Heart left ventricle (tissue), 16 donors: ENCODE measurements at regions not wholly inside any gene's neighbourhood (a gene's known extent, or its start where the extent isn't known, plus 50 kb on each side); places are given as distances from the start of the nearest gene placed in this dataset.

Experiments used
- ATAC-seq, 4 donors: fragments of 200-7000 bp; cut with Tn5 transposase; one replicate each; pipeline ENCODE4 v1.9.1; 2020 to 2022; ENCODE audit warnings: moderate library complexity in 4 of 4, mild to moderate bottlenecking in 3 of 4, moderate number of reproducible peaks in 1 of 4
- DNase-seq, 5 donors: peaks; one replicate each; pipeline ENCODE4 v3.0.0-alpha.2; 2020
- H3K27ac ChIP-seq, 12 donors: fragments of 200-600 bp; sonication (generic) in 4 of 12; one replicate each; pipeline versions ENCODE4 v1.5.0 to v1.8.0; 2016 to 2022; ENCODE audit warnings: mild to moderate bottlenecking in 2 of 12
- H3K27me3 ChIP-seq, 9 donors: fragments of 200-600 bp; sonication (generic) in 2 of 9; one replicate each; pipeline versions ENCODE4 v1.5.1 to v1.8.0; 2016 to 2022; ENCODE audit warnings: mild to moderate bottlenecking in 3 of 9
- H3K36me3 ChIP-seq, 9 donors: fragments of 200-600 bp; sonication (generic) in 2 of 9; one replicate each; pipeline versions ENCODE4 v1.5.0 to v1.8.0; 2018 to 2022; ENCODE audit warnings: mild to moderate bottlenecking in 2 of 9
- H3K4me1 ChIP-seq, 12 donors: fragments of 200-600 bp; sonication (generic) in 4 of 12; one replicate each; pipeline versions ENCODE4 v1.5.0 to v1.8.0; 2016 to 2022; ENCODE audit warnings: mild to moderate bottlenecking in 3 of 12
- H3K4me3 ChIP-seq, 12 donors: fragments of 200-600 bp; sonication (generic) in 4 of 12; one replicate each; pipeline versions ENCODE4 v1.5.0 to v1.8.0; 2017 to 2022; ENCODE audit warnings: mild to moderate bottlenecking in 9 of 12, moderate library complexity in 4 of 12
- H3K9me3 ChIP-seq, 12 donors: fragments of 200-600 bp; sonication (generic) in 4 of 12; one replicate each; pipeline versions ENCODE4 v1.5.0 to v1.8.0; 2016 to 2022; ENCODE audit warnings: mild to moderate bottlenecking in 1 of 12
- CTCF ChIP-seq, 12 donors: fragments of 200-600 bp; sonication (generic) in 4 of 12; IDR thresholded peaks; one replicate each; pipeline versions ENCODE4 v1.5.0 to v1.8.0; 2018 to 2022; ENCODE audit warnings: antibody characterized with exemption in 12 of 12, mild to moderate bottlenecking in 5 of 12
- POLR2A ChIP-seq, 2 donors: fragments of 450-650 bp; IDR thresholded peaks; one replicate each; pipeline ENCODE4 v1.6.1; 2017; ENCODE audit warnings: antibody characterized with exemption in 2 of 2, mild to moderate bottlenecking in 2 of 2, moderate library complexity in 2 of 2
- WGBS, 4 donors: extraction: QIAGEN DNeasy Blood & Tissue Kit in 2 of 4; methylation state at CpG; one replicate each; pipeline versions ENCODE4 v1.1.5 to v1.1.7; 2013 to 2018; 5-methylcytosine and 5-hydroxymethylcytosine counted together
- intact Hi-C, 10 donors: fragments of 100-400 bp; cut with DNase I; formaldehyde crosslinking; loops; one replicate each; pipeline versions ENCODE4 v1.11.1 to v1.14.2; 2022
- donor health status: ischemic (EF 13 %, LVEDD 7.1; RV severe dilation, severe dysfunction).
- donor health status: healthy with polysubstance abuse.
- donor health status: DM: no; HTN: yes; CAD: no.
- donor health status: DM: no; HTN: no; CAD: no.
- donor health status: ischemic (EF 25% LVEDD 6.9; RV normal size, moderate dysfunction).
- donor health status: ischemic (EF 25% LVEDD 5.7; RV mildly dilated, moderate dysfunction).
- donor health status: healthy.
- donor health status: DM: yes; HTN: yes; CAD: no.
- donor health status: ischemic (EF 35%, LVEDD 5.7; RV mildly dilated, moderate dysfunction).
- donor health status: nonischemic (EF 11% LVEDD 7.7; RV severe dilation, severe dysfunction).
- donor health status: DM: yes; HTN: yes; CAD: no.
- donor health status: PGD.
- donor health status: ischemic (EF 29% LVEDD 5.4; RV normal size, mild dysfunction).
- donor health status: nonischemic (EF 23%, LVEDD 6.1; RV moderate dilation, normal function).

- Histone ChIP-seq H3K27ac (no peak overlapping the region), H3K4me3 (no peak overlapping the region), H3K27me3 (no peaks in the 10 kb centered on the region), H3K36me3 (no peaks in the 10 kb centered on the region), H3K9me3 (no peaks in the 10 kb centered on the region), H3K4me1 (no peaks in the 10 kb centered on the region)
- no peak for ATAC-seq
- intact Hi-C loops, result loop anchor here in 2 of 10 donors (10.0 kb wide), 3 partner anchors 116 to 406 kb away; no protein-coding TSS in a partner anchor
- TF ChIP-seq POLR2A (IDR thresholded peaks at IDR 0.05), result no peak
- no peak for TF ChIP-seq CTCF (IDR thresholded peaks at IDR 0.05)
- 83 to 86% (median 86%) methylated on average over 5 of the region's 5 CpGs for WGBS, 4 donors
- DNase-seq, result no peak
These were observed 161.6 kb upstream of the CTAGE1 start for GRCh38 chr18:22579271-22579670.

- H3K36me3 ChIP-seq, result no peaks in the 10 kb centered on the region
- no peaks in the 10 kb centered on the region for H3K4me1 ChIP-seq
- no peak for ATAC-seq
- H3K27me3 ChIP-seq, result no peaks in the 10 kb centered on the region
- whole genome bisulfite sequencing, 4 donors, result 77 to 96% (median 91%) methylated on average over 1 of the region's 1 CpG
- no peak overlapping the region for H3K27ac ChIP-seq
- DNase-seq, result no peak
- intact Hi-C loops, result no loop called here
- no peak overlapping the region for H3K4me3 ChIP-seq
- peaks cover 0 to 16% (median 2%) of the 10 kb centered on the region in 12 donors for H3K9me3 ChIP-seq
- TF ChIP-seq POLR2A (IDR thresholded peaks at IDR 0.05), result no peak
- no peak for TF ChIP-seq CTCF (IDR thresholded peaks at IDR 0.05)
These were observed 167.6 kb upstream of the CTAGE1 start for GRCh38 chr18:22585333-22585732.

- Histone ChIP-seq H3K4me3 (no peak overlapping the region), H3K9me3 (peaks cover 0 to 16% (median 2%) of the 10 kb centered on the region in 12 donors), H3K36me3 (no peaks in the 10 kb centered on the region), H3K27me3 (no peaks in the 10 kb centered on the region), H3K27ac (no peak overlapping the region), H3K4me1 (no peaks in the 10 kb centered on the region)
- WGBS, 4 donors, result 81 to 89% (median 85%) methylated on average over 2 of the region's 2 CpGs
- ATAC-seq, result no peak
- intact Hi-C loops, result no loop called here
- TF ChIP-seq POLR2A (IDR thresholded peaks at IDR 0.05), result no peak
- DNase-seq, result no peak
These were observed 168.1 kb upstream of the CTAGE1 start for GRCh38 chr18:22585821-22586220.

- 38 to 61% (median 49%) methylated on average over 1 of the region's 1 CpG for WGBS, 4 donors
- no peak for DNase-seq
- TF ChIP-seq POLR2A (IDR thresholded peaks at IDR 0.05) (no peak), CTCF (IDR thresholded peaks at IDR 0.05) (no peak)
- Histone ChIP-seq H3K4me1 (no peaks in the 10 kb centered on the region), H3K27me3 (no peaks in the 10 kb centered on the region), H3K9me3 (peaks cover 0 to 16% (median 2%) of the 10 kb centered on the region in 12 donors), H3K36me3 (no peaks in the 10 kb centered on the region), H3K27ac (no peak overlapping the region), H3K4me3 (no peak overlapping the region)
- no peak for ATAC-seq
- intact Hi-C loops, result loop anchor here in 1 of 10 donors (10.0 kb wide), 1 partner anchor 114 kb away; no protein-coding TSS in a partner anchor
These were observed 173.5 kb upstream of the CTAGE1 start for GRCh38 chr18:22591222-22591621.

GRCh38 chr18:22594155-22594690, 176.5 kb upstream of the CTAGE1 start:
- Histone ChIP-seq H3K36me3 (no peaks in the 10 kb centered on the region), H3K27ac (no peak overlapping the region), H3K9me3 (no peaks in the 10 kb centered on the region), H3K4me3 (no peak overlapping the region), H3K4me1 (no peaks in the 10 kb centered on the region), H3K27me3 (no peaks in the 10 kb centered on the region)
- intact Hi-C loops, result loop anchor here in 1 of 10 donors (10.0 kb wide), 1 partner anchor 111 kb away; no protein-coding TSS in a partner anchor
- TF ChIP-seq CTCF (IDR thresholded peaks at IDR 0.05) (no peak), POLR2A (IDR thresholded peaks at IDR 0.05) (no peak)
- DNase-seq (no peak), ATAC-seq (no peak)
- 82 to 94% (median 90%) methylated on average over 4 of the region's 4 CpGs for WGBS, 4 donors
